NCI-H146 (cell line): ENCODE measurements at regions not wholly inside any gene's neighbourhood (a gene's known extent, or its start where the extent isn't known, plus 50 kb on each side); places are given as distances from the start of the nearest gene placed in this dataset.

ENCODE experiments used
- DNase-seq: peaks from one replicate; lab custom pipeline; 2025; lab: John Stamatoyannopoulos, UW

DNA sequence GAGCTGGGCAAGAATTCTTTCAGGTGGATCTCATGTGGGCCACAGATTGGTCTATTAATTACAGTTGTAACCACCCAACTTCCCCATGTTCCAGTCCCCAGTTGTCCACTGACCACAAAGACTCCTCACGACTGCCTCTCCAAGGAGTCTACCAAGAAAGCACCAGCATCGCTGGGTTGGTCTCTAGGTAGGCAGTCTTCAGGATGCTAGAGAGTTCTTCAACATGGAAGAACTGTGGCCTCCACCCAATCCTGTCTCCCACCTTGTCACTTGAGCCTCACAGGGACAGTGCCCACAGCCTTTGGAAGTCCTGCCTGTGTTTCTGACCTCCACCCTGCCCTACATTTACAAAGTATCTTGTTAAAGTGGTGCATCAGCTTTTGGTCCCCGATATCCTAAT lies 184.7 kb upstream of the FN1 start:
- DNase-seq = no peak

DNA sequence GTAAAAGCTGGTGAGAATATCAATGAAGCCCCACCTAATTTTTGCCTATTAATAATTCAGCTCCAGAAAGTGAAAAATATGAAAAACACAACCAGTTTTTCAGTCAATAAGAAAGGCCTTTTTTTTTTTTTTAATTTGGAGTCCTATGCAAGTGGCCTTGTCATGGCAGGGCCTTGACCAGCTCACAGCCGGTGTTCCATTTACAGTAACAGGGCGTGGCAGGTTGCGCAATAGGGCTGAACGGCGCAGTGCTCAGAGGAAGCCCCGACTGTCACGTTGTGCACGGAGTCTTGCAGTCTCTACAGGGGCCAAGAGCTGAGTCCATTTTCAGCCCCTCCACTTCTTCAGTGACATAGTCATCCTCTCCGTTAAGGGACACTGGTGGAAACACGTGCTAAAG lies 184.1 kb upstream of the FN1 start:
- DNase-seq = peak; percentile 71

DNA sequence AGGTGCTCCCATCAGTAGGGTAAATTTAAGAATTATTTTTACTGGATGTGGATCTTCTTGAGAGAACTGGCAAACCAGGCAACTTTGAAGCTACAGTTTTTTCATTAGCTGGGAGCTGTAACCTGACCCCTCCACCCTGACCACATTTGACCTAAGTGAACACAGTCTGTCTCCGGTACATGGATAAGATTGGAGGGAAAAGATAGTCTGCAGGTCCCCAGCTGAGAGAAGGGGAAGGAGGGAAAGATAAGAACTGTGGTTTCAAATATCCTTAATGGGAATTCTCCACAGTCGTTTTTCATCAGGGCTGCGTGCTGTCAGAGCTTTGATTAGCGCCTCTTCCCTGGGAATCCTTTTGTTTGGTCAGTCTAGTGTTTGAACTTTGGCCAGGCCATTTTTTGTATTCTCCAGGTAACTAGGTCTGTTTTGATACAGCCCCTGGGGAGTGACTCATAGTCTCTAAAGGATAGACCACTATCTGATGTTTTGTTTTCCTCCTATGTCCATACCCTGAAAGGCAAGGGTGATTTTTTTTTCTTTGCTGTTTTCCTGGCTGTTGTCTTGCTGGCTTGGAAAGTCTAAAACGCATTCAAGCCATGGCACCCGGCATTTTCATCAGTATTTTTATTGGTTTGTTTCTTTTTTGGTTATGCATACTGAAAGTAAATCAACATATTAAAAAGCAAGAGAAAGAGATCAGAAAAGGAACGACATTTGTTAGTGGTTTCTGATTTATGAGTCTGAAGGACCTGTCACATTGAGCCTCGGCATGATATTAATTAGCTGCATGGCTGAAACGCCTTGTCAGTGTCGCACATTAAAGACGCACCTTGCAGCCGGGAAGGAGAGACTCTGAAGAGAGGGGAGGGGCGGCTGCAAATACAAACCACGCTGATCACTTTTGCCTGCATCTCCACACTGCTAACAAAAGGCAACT lies 183.4 kb upstream of the FN1 start:
- DNase-seq = peak; percentile 96

DNA sequence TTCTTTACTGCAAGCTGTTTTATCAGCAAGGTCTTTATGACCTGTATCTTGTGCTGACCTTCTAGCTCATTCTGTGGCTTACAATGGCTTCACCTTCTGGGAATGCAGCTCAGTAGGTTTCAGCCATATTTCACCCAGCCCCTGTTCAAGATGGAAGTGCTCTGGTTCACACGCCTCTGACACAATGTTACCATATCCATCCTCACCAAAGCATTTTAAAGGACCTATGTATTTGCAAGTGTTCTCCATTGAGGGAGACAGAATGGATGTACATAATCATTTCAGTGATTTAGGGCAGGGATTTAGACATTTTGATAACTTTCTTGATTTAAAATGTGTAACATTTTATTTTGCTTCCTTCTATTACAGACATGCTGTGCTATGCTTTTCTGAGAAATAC lies 182.3 kb upstream of the FN1 start:
- DNase-seq = no peak

DNA sequence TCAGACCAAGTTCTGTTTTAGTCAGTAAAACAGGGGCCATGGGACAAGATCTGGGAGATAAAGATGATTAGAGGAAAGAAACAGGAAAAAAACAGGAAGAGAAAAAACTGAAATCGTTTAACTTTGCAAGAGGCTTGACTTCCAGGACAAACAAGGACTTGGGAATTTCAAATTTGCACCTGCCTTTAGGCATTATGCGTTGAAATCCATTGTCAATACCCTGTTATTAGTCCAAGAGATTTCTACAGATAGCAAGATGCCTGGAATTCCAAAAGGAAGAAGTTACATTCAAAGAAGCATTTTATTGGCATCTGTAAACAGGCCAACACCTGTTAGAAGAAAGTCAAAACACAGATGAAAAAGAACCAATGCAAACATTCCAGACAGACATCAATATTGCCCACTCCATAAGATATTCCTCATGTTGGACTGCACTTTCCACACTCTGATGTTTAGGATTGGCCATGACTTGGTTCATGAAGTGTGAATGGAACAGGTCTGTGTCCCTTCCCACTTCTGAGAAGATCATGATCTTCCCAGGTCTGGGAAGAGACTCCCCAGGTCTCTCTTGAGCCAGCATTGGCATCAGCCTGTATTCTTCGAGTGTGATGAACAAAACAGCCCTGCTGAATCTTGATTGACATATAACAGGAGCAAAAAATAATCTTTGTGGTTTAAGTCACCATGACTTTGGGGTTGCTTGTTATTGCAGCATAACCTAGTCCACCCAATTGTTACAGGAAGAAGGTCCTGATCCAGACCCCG lies 181.4 kb upstream of the FN1 start:
- peak; percentile 6 for DNase-seq

DNA sequence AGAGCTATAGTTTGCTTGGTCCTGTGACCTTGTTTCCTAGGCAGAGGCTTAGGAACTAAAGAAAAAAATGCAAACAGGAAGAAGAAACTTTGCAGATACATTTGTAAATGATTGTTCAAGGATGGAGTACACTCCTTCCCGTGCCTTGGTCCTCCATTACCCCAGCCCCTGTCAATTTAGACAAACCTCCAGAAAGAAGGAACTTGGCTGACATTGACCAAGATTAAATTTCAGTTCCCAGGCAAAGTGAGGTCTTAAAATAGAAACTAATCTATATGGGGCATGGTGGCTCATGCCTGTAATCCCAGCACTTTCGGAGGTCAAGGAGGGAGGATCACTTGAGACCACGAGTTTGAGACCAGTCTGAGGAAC lies 179.9 kb upstream of the FN1 start:
- DNase-seq = no peak

DNA sequence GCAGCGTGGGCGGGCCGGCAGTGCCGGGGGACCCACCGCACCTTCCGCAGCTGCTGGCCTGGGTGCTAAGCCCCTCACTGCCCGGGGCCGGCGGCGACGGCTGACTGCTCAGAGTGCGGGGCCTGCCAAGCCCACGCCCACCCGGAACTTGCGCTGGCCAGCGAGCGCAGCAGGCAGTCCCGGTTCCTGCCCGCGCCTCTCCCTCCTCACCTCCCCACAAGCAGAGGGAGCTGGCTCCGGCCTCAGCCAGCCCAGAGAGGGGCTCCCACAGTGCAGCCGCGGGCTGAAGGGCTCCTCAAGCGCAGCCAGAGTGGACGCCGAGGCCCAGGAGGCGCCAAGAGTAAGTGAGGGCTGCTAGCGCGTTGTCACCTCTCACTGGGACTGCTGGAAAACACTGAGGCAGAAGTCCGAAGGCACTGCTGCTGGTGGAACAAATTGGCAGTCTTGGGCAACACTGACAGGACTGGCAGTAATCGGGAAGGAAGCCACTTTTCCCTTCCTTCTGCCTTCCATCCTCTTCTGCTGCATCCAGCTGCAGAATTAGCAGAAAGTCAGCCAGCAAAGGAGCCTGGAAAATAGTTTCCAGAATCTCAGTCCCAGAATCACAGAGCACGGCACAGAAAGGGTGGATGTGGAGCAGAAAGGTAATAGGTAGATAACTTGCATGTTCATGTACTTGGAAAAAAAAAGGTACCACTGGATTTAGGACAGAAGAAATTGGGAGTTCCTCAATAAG lies 179.4 kb upstream of the FN1 start:
- no peak for DNase-seq

DNA sequence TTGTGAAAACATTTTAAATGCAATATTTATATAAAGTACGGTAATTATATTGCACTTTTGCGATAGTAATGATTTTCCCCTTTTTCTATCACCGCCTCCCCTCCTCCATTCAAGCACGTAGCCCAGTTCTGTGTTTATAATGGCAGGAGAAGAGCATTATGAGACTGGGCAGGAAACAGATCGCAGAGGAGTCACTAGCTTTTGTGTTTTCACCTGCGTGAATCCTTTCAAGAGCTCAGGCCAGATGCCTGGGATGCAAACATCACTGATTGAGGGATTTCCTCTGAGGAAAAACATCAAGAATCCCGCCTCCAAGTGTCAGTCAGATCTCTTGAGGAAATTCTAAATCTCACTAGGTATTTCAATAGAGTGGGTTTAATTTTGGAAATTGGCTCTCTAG lies 178.4 kb upstream of the FN1 start:
- DNase-seq = peak; percentile 80

DNA sequence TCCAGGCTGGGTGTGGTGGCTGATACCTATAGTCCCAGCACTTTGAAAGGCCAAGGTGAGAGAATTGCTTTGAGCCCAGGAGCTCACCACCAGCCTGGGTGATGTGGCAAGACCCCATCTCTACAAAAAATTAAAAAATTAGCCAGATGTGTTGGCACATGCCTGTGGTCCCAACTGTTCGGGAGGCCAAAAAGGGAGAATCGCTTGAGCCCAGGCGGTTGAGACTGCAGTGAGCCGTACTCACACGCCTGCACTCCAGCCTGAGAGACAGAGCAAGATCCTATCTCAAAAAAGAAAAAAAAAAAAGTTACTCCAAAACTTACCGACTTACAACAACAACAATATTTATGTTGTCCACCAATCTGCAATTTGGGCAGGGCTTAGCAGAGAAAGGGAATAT lies 178.0 kb upstream of the FN1 start:
- no peak for DNase-seq

DNA sequence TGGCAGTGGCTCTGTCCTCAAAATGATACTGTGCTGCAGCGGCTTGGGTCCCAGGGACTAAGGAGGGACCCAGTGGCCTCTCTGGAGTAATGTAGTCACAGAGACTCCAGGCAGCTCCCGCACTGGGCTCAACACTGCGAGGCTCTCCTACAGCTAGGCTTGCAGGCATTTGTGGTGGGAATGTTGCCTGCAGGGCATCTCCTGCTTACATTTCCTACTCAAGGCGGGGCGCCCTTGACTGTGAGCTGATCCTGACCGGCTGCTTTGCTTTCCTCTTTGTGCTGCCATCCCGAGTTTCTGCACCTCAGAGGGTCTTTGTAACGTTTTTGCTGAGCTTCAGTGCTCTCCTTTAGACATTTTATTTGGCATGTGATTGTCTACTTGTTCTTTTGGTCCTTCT lies 177.4 kb upstream of the FN1 start:
- DNase-seq = peak; percentile 61

DNA sequence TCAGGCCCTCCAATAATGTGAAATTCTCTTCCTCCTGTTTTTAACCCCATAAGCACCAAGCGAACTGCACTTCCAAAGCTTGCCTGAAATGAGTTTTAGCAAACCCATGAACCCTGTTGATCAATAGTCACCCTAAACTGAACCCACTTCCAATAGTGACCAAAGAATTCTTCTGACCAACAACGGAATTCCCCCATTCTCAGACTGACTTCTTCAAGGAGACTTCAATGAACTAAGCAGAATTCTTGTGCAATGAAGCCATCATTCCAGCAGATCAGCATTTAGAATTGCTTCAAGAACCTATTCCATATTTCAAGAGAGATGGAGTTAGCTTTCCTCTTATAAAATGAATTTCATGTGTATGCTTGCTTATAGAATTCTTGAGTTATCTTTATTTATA lies 176.9 kb upstream of the FN1 start:
- no peak for DNase-seq

DNA sequence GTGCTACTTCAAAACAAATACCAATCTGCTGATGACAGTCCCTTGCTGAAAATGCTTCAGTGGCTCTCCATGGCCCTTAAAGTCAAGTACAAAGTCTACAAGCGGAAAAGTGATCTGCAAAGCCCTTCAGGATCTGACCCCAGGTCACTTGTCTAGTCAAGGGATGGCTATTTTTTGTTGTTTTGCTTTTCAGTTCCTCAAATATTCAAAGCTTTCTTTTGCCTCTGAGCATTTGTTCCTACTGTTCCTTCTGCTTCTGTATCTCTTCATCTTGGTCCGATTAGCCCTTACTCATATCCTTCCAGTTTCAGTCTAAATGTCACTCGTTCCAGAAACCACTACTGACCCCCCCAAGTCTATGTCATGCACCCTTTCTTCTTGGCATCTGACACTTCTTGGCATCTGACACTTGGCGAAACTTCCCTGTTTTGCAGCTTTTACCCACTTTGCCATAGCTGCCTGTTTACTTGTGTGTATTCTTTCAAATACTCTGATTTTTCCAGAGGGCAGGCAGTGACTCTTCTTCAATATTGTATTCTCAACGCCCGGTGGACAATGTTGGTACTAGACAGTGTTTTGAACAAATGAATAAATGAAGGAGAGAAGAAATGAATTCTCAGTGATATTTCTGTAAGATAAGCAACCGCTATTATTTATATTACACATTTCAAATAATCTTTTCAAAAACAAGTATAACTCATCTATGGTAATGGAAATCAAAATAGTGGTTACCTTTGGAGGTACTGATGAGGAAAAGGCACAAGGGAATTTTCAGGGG lies 175.9 kb upstream of the FN1 start:
- DNase-seq = no peak

DNA sequence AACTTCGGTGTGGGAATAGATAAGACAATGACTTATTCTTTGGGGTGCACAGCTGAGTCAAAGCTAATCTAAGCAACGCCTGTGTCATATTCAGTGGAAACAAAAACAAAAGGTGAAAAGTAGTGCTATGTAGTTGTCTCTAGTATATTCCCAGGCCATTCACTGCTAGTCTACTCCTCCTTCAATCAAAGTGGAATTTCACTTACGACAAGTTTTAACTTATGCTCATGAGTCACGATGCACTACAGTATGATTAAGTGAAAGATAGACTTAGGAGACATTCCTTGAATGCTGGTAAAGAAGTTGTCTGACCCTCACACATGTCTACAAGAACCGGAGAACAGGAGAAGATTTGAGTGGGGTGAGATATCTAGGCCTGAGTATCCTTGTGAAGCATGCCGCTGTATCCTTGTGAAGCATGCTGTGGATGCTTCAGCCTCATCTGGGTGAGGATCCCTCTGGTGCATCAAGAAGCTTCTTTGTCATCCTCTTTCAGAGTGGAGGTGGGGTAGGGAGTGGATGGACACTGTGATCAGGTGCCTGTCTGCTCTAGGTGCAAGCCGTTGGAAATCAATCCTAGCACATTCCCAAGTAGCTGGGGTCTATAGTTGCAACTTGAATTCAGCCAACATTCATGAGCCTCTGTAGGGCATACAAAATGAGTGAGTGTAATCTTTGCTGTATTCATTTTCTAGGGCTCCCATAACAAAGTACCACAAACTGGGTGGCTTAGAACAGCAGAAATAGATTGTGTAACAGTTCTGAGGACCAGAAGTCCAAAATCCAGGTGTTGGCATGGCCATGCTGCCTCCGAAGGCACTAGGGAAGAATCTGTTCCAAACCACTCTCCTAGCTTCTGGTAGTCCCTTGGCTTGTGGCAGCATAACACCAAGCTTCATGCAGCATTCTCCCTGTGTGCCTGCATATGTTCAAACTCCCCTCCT lies 173.5 kb upstream of the FN1 start:
- DNase-seq = no peak

DNA sequence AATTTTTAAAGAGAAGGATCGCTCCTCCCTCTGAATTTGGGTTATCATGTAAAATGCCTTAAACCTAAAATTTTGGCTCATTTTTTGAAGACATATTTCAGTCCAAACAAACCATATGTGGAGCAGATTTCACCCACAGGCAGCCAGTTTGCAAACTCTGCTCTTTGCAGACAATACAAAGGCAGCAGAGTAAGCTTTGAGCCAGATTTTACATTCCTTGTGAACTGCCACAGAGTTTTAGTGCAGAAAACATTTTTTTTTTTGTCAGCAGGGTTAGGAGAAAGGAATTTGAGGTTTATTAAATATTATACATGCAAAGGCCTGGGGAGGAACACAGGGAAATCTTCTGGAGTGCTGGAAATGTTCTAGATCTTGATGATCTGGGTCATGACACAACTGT lies 171.9 kb upstream of the FN1 start:
- no peak for DNase-seq

DNA sequence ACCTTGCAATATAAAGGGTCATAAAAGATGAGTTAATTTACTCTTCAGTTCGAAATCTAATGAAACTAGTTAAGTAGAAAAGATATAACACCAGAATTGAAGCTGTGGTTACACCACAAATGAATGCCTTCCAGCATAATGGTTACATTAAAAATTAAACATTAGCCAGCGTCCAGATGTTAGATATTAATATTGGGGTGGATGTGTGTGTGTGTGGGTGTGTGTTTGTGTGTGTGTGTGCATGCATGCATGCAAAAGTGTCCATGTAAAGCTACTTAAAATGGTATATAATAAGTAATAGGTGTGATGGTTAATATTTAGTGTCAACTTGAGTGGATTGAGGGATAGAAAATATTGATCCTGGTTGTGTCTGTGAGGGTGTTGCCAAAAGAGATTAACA lies 170.4 kb upstream of the FN1 start:
- DNase-seq = no peak

DNA sequence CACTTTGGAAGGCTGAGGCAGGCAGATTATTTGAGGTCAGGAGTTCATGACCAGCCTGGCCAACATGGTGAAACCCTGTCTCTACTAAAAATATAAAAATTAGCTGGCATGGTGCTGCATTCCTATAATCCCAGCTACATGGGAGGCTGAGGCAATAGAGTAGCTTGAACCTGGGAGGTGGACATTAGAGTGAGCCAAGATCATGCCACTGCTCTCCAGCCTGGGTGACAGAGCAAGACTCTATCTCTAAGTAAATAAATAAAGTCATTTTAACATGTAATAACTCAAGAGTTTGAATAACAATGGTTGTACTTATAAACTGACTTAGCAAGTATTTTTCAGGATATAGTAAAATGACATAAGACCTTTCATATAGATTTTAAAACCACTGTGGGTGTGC lies 169.3 kb upstream of the FN1 start:
- DNase-seq = no peak

DNA sequence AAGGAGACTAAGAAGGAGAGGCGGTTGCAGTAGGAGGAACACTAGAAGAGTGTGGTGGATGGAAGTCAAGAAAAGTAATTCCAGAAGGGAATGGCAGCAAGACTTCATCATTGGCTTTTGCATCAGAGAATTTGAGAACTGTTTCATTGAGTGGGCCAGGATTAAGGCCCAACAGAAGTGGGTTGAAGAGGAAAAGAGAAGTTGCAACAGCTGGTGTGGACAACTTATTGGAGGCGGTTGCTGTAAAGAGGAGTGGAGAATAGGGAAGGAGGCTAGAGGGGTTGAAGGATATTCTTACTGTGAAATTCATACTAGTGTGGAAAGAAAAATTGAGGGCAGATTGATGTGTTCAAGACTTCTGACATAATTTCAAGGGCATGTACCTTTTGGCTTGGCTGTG lies 168.7 kb upstream of the FN1 start:
- no peak for DNase-seq

DNA sequence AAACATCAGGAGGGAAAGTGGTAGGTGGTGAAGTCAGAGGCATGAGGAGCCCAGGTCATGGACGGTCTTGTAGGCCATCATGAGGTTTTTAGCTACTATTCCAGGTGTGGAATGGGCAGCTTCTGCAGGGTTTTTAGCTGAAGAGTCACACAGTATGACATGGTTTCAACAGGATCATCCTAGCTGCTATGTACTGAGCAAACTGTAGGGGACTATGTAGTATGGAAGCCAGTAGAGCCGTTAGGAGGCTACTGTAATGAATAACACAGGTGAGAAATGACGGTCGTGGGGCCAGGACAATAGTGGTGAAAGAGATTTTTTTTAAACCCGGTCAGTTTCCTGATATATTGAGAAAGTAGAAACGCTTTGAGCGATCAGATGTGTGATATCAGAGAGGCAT lies 167.6 kb upstream of the FN1 start:
- DNase-seq = no peak

DNA sequence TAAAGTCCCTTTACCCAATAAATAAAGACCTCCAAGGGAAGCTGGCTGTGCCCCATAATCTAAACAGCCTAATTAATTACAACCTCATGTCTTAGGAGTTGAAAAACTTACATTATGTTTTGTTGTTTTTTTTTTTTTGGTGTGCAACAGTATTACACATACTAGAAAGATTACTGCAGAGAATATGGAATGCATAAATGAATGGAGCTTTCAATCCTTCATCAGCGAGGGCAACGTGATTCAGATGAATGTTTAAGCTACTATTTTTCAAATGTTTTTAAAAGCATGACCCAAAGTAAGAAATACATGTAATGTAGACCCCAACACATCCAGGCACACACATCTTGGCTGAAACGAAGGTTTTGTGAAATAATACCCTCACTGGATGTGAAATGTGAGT lies 167.1 kb upstream of the FN1 start:
- DNase-seq = no peak

DNA sequence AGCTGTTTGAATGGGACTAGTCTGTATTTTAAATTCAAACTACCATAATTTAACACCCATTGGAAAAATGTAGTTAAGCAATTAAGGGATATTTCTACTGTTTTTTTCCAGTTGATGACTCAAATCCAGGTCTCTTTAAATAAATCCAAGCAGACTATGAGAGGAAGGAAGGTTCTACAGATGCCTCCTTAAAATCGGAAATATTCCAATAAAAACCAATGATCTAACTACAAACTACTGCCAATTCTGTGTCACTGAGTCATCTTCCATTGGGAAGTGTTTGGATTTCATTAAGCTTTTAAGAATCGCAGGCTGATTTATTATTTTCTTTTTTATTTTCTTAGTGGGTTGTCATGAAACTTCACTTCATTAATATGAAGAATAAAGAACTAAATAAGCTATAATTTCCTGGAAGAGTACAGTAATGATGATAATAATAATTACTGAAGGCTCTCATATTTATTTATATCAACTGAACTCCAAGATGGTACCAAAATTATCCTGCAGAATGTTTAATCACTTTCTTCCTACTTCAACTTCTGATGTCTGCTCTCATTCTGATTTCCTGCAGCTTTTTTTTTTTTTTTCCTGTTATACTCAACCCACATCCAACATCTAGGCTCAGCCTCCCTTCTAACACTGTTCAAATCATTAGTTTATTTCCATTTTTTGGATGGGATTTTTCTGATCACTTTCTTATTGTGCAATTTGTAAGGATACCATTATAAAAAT lies 166.3 kb upstream of the FN1 start:
- DNase-seq = no peak
